H9 (cell line): ENCODE measurements at regions not wholly inside any gene's neighbourhood (a gene's known extent, or its start where the extent isn't known, plus 50 kb on each side); places are given as distances from the start of the nearest gene placed in this dataset.

Experiments used
- DNase-seq: peaks from one replicate; pipeline ENCODE4 v3.0.0-alpha.2; 2017
- H2AFZ ChIP-seq: one replicate; pipeline ENCODE4 v1.6.1; 2013; ENCODE audit warnings: mild to moderate bottlenecking, low read length, control low read depth, moderate library complexity
- H2AK5ac ChIP-seq: 2 replicates; pipeline ENCODE4 v1.6.1; 2013; ENCODE audit warnings: low read length, control low read depth, mixed read lengths; ENCODE audit not compliant: insufficient read length
- H2BK120ac ChIP-seq: one replicate; pipeline ENCODE4 v1.6.1; 2013; ENCODE audit warnings: low read depth, mild to moderate bottlenecking, low read length, control low read depth, inconsistent platforms; ENCODE audit not compliant: poor library complexity, severe bottlenecking
- H2BK12ac ChIP-seq: 2 replicates; pipeline ENCODE4 v1.6.1; 2013; ENCODE audit warnings: low read length, control low read depth, mixed read lengths, low read depth; ENCODE audit not compliant: insufficient read length
- H2BK15ac ChIP-seq: 2 replicates; pipeline ENCODE4 v1.6.1; 2013; ENCODE audit warnings: low read depth, low read length, control low read depth
- H2BK20ac ChIP-seq: one replicate; pipeline ENCODE4 v1.6.1; 2013; ENCODE audit warnings: low read depth, mild to moderate bottlenecking, low read length, control low read depth, inconsistent platforms; ENCODE audit not compliant: poor library complexity, severe bottlenecking
- H2BK5ac ChIP-seq: 2 replicates; pipeline ENCODE4 v1.6.1; 2013; ENCODE audit warnings: low read length, control low read depth, mixed read lengths; ENCODE audit not compliant: insufficient read length
- H3K14ac ChIP-seq: 2 replicates; pipeline ENCODE4 v1.6.1; 2013; ENCODE audit warnings: low read length, control low read depth; ENCODE audit not compliant: insufficient read depth
- H3K18ac ChIP-seq: 2 replicates; pipeline ENCODE4 v1.6.1; 2013; ENCODE audit warnings: low read depth, mild to moderate bottlenecking, mixed read lengths, low read length, control low read depth; ENCODE audit not compliant: insufficient read length
- H3K23ac ChIP-seq: 2 replicates; pipeline ENCODE4 v1.6.1; 2013; ENCODE audit warnings: low read length, control low read depth, mixed read lengths, low read depth; ENCODE audit not compliant: insufficient read length
- H3K23me2 ChIP-seq: 2 replicates; pipeline ENCODE4 v1.6.1; 2013; ENCODE audit warnings: low read depth, mild to moderate bottlenecking, mixed read lengths, low read length, control low read depth; ENCODE audit not compliant: insufficient read length, poor library complexity, severe bottlenecking
- H3K27ac ChIP-seq: 2 replicates; pipeline ENCODE4 v1.5.1; 2013; ENCODE audit warnings: low read length, control low read depth, mixed read lengths, low read depth; ENCODE audit not compliant: insufficient read length
- H3K27me3 ChIP-seq: 2 replicates; pipeline ENCODE4 v1.6.1; 2013; ENCODE audit warnings: low read length, control low read depth, inconsistent platforms; ENCODE audit not compliant: insufficient read depth
- H3K4ac ChIP-seq: 2 replicates; pipeline ENCODE4 v1.6.1; 2013; ENCODE audit warnings: low read depth, mild to moderate bottlenecking, control low read depth, inconsistent platforms, low read length, moderate library complexity
- H3K4me1 ChIP-seq: 2 replicates; pipeline ENCODE4 v1.6.1; 2013; ENCODE audit warnings: low read length, control low read depth, inconsistent platforms; ENCODE audit not compliant: insufficient read depth
- H3K4me2 ChIP-seq: 2 replicates; pipeline ENCODE4 v1.6.1; 2013; ENCODE audit warnings: low read length, control low read depth, mixed read lengths; ENCODE audit not compliant: insufficient read length, insufficient read depth
- H3K56ac ChIP-seq: 2 replicates; pipeline ENCODE4 v1.6.1; 2013; ENCODE audit warnings: low read depth, mild to moderate bottlenecking, mixed read lengths, low read length, control low read depth; ENCODE audit not compliant: insufficient read length
- H3K79me1 ChIP-seq: 2 replicates; pipeline ENCODE4 v1.6.1; 2013; ENCODE audit warnings: low read depth, mild to moderate bottlenecking, moderate library complexity, low read length, control low read depth, inconsistent platforms; ENCODE audit not compliant: insufficient read depth, poor library complexity, severe bottlenecking
- H3K79me2 ChIP-seq: 2 replicates; pipeline ENCODE4 v1.6.1; 2013; ENCODE audit warnings: low read length, control low read depth, inconsistent platforms; ENCODE audit not compliant: insufficient read depth
- H3K9ac ChIP-seq: 2 replicates; pipeline ENCODE4 v1.6.1; 2013; ENCODE audit warnings: low read length, control low read depth, mixed read lengths; ENCODE audit not compliant: insufficient read length; ENCODE audit errors: extremely low read depth
- H3K9me3 ChIP-seq: one replicate; pipeline ENCODE4 v1.6.1; 2013; ENCODE audit warnings: low read depth, low read length, inconsistent platforms; ENCODE audit not compliant: control insufficient read depth
- H3T11ph ChIP-seq: one replicate; pipeline ENCODE4 v1.6.1; 2013; ENCODE audit warnings: mild to moderate bottlenecking, low read length, control low read depth, inconsistent platforms
- H4K20me1 ChIP-seq: one replicate; pipeline ENCODE4 v1.6.1; 2013; ENCODE audit not compliant: control insufficient read depth, insufficient read length, insufficient read depth
- H4K5ac ChIP-seq: 2 replicates; pipeline ENCODE4 v1.6.1; 2013; ENCODE audit warnings: low read depth, mild to moderate bottlenecking, mixed read lengths, low read length, control low read depth; ENCODE audit not compliant: insufficient read length
- H4K8ac ChIP-seq: replicated peaks from 2 replicates; pipeline ENCODE4 v1.6.1; 2013; ENCODE audit warnings: low read length, control low read depth, mixed read lengths, low read depth; ENCODE audit not compliant: insufficient read length
- H4K91ac ChIP-seq: 2 replicates; pipeline ENCODE4 v1.6.1; 2013; ENCODE audit warnings: low read depth, mild to moderate bottlenecking, moderate library complexity, mixed read lengths, low read length, control low read depth; ENCODE audit not compliant: insufficient read length
- H3K27ac Mint-ChIP-seq, 3 experiments: 2 replicates in 2 of 3; 3 replicates in 1 of 3; pipeline ENCODE4 v1.8.0; 2020 to 2021; ENCODE audit warnings: mixed read lengths in 3 of 3, mild to moderate bottlenecking in 1 of 3, moderate library complexity in 1 of 3
- H3K27me3 Mint-ChIP-seq: 2 replicates; pipeline ENCODE4 v1.8.0; 2021; ENCODE audit warnings: low read depth, mild to moderate bottlenecking, moderate library complexity, mixed read lengths
- H3K36me3 Mint-ChIP-seq, 3 experiments: 2 replicates in 2 of 3; 3 replicates in 1 of 3; pipeline ENCODE4 v1.8.0; 2020 to 2021; ENCODE audit warnings: low read depth in 3 of 3, mixed read lengths in 3 of 3; ENCODE audit not compliant: insufficient read depth in 1 of 3
- H3K4me1 Mint-ChIP-seq, 2 experiments: 2 replicates each; pipeline ENCODE4 v1.8.0; 2020; ENCODE audit warnings: mixed read lengths in 2 of 2
- H3K4me3 Mint-ChIP-seq, 2 experiments: 2 replicates in 1 of 2; 3 replicates in 1 of 2; pipeline ENCODE4 v1.8.0; 2020 to 2021; ENCODE audit warnings: mild to moderate bottlenecking in 2 of 2, mixed read lengths in 2 of 2, moderate library complexity in 1 of 2
- H3K9me3 Mint-ChIP-seq, 2 experiments: 2 replicates in 1 of 2; 3 replicates in 1 of 2; pipeline ENCODE4 v1.8.0; 2020; ENCODE audit warnings: mild to moderate bottlenecking in 2 of 2, mixed read lengths in 2 of 2, moderate library complexity in 1 of 2
- WGBS: extraction: QIAGEN DNeasy Blood & Tissue Kit; methylation state at CpG from one replicate; pipeline ENCODE4 v1.1.7; 2013; ENCODE audit warnings: missing lambda C conversion rate, low lambda C conversion rate, mixed read lengths; ENCODE audit not compliant: insufficient read length; ENCODE audit errors: extremely low coverage; 5-methylcytosine and 5-hydroxymethylcytosine counted together
- TF ChIP-seq, protein P1 (sequence below): fragments of 200-600 bp; sonication (generic); conservative IDR thresholded peaks from 3 replicates; pipeline ENCODE4 v1.8.0; 2021; ENCODE audit warnings: antibody characterized with exemption, mild to moderate bottlenecking

DNA sequence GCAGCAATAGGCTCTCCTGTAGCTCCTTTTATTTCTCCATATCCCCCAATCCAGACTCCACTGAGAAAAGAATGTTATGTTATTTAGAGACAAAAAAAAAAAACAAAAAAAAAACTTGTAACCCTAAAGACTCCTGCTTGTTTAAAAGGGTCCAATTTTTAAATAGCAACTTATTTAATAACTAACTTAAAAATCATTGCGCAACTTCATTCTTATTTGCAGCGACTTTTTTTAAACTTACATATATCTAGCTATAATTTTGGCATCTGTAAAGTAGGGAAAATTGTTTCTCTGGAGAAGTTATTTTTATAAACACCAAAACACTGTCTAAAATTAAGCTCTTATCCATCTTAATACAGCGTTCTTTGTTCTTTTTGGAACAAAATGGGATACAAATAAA is 59.0 kb upstream of the ZC3HAV1 start:
- Histone ChIP-seq H3K79me2 (no peaks in the 10 kb centered on the region), H4K91ac (no peak overlapping the region), H3K23me2 (no peaks in the 10 kb centered on the region), H3K23ac (no peak overlapping the region), H3K9me3 (no peaks in the 10 kb centered on the region), H3K18ac (no peak overlapping the region), H4K20me1 (no peaks in the 10 kb centered on the region), H3K4me2 (no peak overlapping the region), H2AK5ac (no peak overlapping the region), H4K8ac (no peak overlapping the region), H2BK5ac (no peak overlapping the region), H3T11ph (no peak overlapping the region), H3K79me1 (no peaks in the 10 kb centered on the region), H3K27ac (no peak overlapping the region), H3K4ac (no peak overlapping the region), H2BK120ac (no peak overlapping the region), H3K27me3 (no peaks in the 10 kb centered on the region), H3K56ac (no peak overlapping the region), H3K9ac (no peak overlapping the region), H3K4me1 (no peaks in the 10 kb centered on the region), H2AFZ (no peak overlapping the region), H2BK12ac (no peak overlapping the region), H3K14ac (no peak overlapping the region), H2BK20ac (no peak overlapping the region), H2BK15ac (no peak overlapping the region), H4K5ac (no peak overlapping the region)
- Mint-ChIP-seq H3K27ac (no peak overlapping the region), H3K27me3 (no peaks in the 10 kb centered on the region), H3K36me3 (no peaks in the 10 kb centered on the region; a peak in 1 of 7 replicates), H3K4me1 (peaks cover 0 to 3% of the 10 kb centered on the region in 2 experiments; a peak in 2 of 4 replicates), H3K9me3 (no peaks in the 10 kb centered on the region; a peak in 1 of 5 replicates), H3K4me3 (no peak overlapping the region)
- TF ChIP-seq, protein P1, sequence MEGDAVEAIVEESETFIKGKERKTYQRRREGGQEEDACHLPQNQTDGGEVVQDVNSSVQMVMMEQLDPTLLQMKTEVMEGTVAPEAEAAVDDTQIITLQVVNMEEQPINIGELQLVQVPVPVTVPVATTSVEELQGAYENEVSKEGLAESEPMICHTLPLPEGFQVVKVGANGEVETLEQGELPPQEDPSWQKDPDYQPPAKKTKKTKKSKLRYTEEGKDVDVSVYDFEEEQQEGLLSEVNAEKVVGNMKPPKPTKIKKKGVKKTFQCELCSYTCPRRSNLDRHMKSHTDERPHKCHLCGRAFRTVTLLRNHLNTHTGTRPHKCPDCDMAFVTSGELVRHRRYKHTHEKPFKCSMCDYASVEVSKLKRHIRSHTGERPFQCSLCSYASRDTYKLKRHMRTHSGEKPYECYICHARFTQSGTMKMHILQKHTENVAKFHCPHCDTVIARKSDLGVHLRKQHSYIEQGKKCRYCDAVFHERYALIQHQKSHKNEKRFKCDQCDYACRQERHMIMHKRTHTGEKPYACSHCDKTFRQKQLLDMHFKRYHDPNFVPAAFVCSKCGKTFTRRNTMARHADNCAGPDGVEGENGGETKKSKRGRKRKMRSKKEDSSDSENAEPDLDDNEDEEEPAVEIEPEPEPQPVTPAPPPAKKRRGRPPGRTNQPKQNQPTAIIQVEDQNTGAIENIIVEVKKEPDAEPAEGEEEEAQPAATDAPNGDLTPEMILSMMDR = no peak
- DNase-seq = no peak
- no CpG with 5 or more reads among the region's 3 CpGs for WGBS
